Nephron (organoid): ENCODE measurements at regions not wholly inside any gene's neighbourhood (a gene's known extent, or its start where the extent isn't known, plus 50 kb on each side); places are given as distances from the start of the nearest gene placed in this dataset.
"Not testable (repeated sequence)": the region's sequence is repeated elsewhere in the genome, so short reads cannot be mapped to it uniquely, and the experiment has no call there.

Experiments
- H3K27ac Mint-ChIP-seq, 3 experiments: 2 replicates each; pipeline ENCODE4 v1.8.0; 2020; ENCODE audit warnings: mixed read lengths in 3 of 3, mild to moderate bottlenecking in 2 of 3, moderate library complexity in 1 of 3
- H3K27me3 Mint-ChIP-seq: 2 replicates; pipeline ENCODE4 v1.8.0; 2021; ENCODE audit warnings: low read depth, mild to moderate bottlenecking, moderate library complexity, mixed read lengths
- H3K36me3 Mint-ChIP-seq: 2 replicates; pipeline ENCODE4 v1.8.0; 2020; ENCODE audit warnings: low read depth, mixed read lengths
- H3K4me1 Mint-ChIP-seq: 2 replicates; pipeline ENCODE4 v1.8.0; 2020; ENCODE audit warnings: mixed read lengths
- H3K4me3 Mint-ChIP-seq, 3 experiments: 2 replicates each; pipeline ENCODE4 v1.8.0; 2020; ENCODE audit warnings: mild to moderate bottlenecking in 3 of 3, mixed read lengths in 3 of 3, moderate library complexity in 2 of 3
- H3K9me3 Mint-ChIP-seq: 2 replicates; pipeline ENCODE4 v1.8.0; 2020; ENCODE audit warnings: mixed read lengths

DNA sequence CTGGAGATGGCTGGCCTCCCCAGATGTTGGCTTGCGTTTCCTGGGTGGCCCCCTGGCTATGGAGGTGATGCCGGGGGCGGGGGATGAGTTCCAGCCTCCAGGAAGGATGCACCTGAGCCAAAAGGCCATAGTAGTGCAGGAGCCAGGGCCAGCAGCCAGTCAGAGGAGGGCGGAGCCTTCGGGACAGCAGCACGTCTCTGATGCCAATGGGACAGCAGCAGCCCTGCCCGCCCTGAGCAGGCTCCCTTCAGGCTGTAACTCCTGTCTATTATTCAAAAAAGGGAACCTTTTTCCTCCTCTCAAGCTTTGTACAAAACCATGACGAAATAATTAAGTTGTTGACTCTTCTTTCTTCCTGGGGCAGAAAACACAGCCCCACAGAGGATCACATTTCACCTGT is 189.7 kb downstream of the BCL2L11 start:
- H3K27me3 Mint-ChIP-seq, H3K4me3 Mint-ChIP-seq, H3K36me3 Mint-ChIP-seq, H3K4me1 Mint-ChIP-seq, H3K9me3 Mint-ChIP-seq, H3K27ac Mint-ChIP-seq: not testable (repeated sequence)

DNA sequence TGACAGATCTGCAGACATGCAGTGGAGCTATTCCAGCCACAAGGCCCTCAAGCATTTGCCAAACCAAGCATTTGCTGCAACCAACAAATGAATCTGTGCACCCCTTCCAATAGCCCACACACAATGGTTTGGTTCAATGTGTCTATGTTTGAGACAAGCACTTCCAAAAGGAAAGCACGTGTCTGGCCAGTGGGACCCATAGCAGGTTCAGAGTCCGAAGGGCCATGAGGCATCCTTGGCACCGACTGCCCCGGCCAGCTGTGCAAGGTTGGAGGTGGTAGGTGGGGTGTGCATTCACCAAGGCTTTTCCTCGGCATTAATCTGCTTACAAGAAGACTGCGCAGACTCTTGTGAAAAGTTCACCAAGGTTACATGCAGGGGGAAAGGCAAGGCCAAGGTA is 190.9 kb downstream of the BCL2L11 start:
- H3K27me3 Mint-ChIP-seq, H3K9me3 Mint-ChIP-seq, H3K4me3 Mint-ChIP-seq, H3K36me3 Mint-ChIP-seq, H3K27ac Mint-ChIP-seq, H3K4me1 Mint-ChIP-seq: not testable (repeated sequence)

- H3K4me1 Mint-ChIP-seq, H3K36me3 Mint-ChIP-seq, H3K27me3 Mint-ChIP-seq, H3K4me3 Mint-ChIP-seq, H3K27ac Mint-ChIP-seq, H3K9me3 Mint-ChIP-seq: not testable (repeated sequence)
Measured at GRCh38 chr2:111312897-111313607, 192.3 kb downstream of the BCL2L11 start.

GRCh38 chr2:111313711-111314110 is 193.0 kb downstream of the BCL2L11 start:
- not testable (repeated sequence) for H3K27ac Mint-ChIP-seq

DNA sequence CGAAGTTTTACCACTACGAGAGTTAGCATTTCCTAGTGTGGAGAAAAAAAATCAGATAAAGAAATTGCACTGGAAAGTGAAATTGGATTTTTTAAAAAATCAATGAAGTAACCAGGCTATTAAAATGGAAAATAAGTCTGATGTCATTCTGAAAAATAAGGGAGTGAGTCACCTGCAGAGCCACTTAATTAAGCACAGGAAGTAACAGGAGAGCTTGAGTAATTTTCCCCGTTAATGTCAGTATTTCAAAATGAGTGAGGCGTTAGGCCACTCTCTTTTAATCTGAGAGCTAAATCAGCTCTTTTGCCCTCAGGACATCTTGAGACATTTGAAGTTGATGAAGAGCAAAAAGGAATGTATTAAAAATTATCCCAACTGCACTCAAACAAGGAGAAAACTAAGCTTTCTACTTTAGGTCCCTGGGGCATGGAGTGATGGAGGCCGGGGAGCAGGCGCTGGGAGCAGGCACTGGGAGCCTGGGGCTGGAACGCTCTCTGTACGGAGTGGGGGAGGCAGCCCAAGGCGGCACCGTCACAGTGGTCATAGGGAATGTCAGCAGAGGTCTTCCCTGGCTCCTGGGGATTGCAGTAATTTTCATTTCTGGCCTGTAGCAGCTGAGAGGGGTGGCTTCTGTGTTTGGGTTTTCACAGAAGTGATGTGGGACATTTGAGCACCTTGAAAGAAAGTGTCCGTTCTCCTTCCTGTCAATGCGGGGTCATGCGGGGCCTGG is 194.6 kb downstream of the BCL2L11 start:
- H3K27me3 Mint-ChIP-seq, H3K4me3 Mint-ChIP-seq, H3K27ac Mint-ChIP-seq, H3K36me3 Mint-ChIP-seq, H3K9me3 Mint-ChIP-seq, H3K4me1 Mint-ChIP-seq: not testable (repeated sequence)

More at GRCh38 chr2:111313711-111314110, 193.0 kb downstream of the BCL2L11 start:
- H3K27me3 Mint-ChIP-seq, H3K4me1 Mint-ChIP-seq, H3K4me3 Mint-ChIP-seq, H3K9me3 Mint-ChIP-seq, H3K36me3 Mint-ChIP-seq: not testable (repeated sequence)

DNA sequence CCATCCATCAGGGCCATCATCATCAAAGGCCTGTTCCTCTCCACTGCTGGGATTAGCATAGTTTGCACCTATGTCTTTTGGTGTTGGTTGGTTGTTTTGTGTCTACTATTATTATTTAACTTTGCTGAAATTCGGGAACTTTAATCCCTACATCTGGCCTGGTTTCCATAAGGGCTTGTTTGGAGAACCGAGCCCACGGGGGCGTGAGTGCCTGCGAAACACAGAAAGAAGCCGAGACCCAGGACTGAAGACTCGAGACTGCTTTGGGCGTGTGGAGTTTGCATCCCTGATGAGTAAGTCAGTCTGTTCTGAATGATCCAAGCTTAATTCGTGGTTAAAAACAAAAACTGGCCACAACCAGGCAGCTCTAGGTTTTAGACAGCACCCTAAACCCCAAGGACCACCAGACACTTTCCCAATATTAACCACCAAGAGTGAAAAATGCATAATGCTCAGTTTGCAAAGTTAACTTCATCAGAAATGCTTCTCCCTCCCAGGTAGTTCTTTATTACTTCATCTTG is 195.6 kb downstream of the BCL2L11 start:
- H3K27me3 Mint-ChIP-seq, H3K4me1 Mint-ChIP-seq, H3K9me3 Mint-ChIP-seq, H3K36me3 Mint-ChIP-seq, H3K27ac Mint-ChIP-seq, H3K4me3 Mint-ChIP-seq: not testable (repeated sequence)

DNA sequence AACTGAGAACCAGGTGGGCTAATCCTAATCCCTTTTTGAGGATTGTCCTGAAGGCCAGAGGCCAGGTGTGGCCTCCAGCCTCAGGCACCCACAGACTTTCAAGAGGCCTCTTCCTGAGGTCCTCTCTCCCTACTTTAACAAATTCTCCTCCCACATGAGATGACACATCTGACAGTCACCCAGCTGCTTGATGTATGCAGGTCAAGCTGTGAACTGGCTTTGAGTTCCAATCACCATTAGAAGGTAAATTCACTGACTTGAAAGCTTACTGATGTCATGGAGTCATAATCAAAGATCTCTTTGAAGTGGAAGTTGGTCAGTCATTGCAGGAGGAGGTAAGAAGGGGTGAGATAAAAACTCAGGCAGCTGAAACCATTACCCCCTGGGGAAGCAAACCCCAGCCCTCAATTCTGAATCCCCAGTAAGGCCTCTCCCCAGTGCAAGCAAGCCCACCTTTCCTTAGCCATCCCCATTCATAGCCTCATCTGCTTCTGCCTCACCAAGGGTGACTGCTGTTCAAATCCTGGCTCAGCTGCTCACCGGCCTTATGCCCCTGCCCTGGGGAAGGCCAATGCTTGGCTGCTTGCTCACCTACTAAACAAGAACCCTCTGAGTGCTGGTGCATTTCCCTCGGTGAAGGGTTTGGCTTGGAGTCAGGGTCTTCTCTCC is 196.3 kb downstream of the BCL2L11 start:
- not testable (repeated sequence) for H3K36me3 Mint-ChIP-seq, H3K27ac Mint-ChIP-seq, H3K4me3 Mint-ChIP-seq, H3K9me3 Mint-ChIP-seq, H3K4me1 Mint-ChIP-seq, H3K27me3 Mint-ChIP-seq

DNA sequence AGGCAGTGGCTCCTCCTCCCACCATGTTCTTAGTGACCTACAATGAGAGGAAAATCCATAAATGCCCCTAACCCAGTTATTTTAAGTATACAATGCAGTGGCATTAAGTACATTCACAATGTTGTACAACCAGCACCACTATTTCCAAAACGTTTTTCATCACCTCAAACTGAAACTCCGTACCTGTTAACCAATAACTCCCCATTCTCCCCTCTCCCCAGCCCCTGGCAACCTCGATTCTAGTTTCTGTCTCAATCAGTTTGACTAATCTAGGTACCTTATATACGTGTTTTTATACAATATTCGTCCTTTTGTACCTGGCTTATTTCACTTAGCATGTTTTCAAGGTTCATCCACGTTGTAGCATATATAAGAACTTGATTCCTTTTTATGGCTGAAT is 198.8 kb downstream of the BCL2L11 start:
- H3K4me3 Mint-ChIP-seq, H3K27me3 Mint-ChIP-seq, H3K36me3 Mint-ChIP-seq, H3K4me1 Mint-ChIP-seq, H3K27ac Mint-ChIP-seq, H3K9me3 Mint-ChIP-seq: not testable (repeated sequence)

DNA sequence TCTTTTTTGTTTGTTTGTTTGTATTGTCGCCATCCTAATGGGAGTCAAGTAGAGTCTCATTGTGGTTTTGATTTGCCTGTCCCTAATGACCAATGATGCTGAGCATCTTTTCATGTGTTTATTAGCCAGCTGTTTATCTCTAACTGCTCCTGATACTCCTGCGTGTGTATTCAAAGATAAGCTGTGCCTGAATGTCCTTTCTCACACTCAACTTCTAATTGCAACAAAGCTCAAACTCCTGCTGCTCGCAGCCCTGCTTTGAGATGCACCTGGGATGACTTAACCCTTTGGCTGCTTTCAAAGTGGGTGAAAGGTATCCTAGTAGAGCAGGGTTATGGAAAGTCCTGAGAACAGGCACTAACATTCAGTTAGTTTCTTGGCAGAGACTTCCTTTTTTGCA is 199.6 kb downstream of the BCL2L11 start:
- H3K36me3 Mint-ChIP-seq, H3K27ac Mint-ChIP-seq, H3K4me1 Mint-ChIP-seq, H3K27me3 Mint-ChIP-seq, H3K9me3 Mint-ChIP-seq, H3K4me3 Mint-ChIP-seq: not testable (repeated sequence)

GRCh38 chr2:111320965-111321364 is 200.3 kb downstream of the BCL2L11 start:
- H3K4me1 Mint-ChIP-seq, H3K27me3 Mint-ChIP-seq, H3K4me3 Mint-ChIP-seq, H3K27ac Mint-ChIP-seq, H3K9me3 Mint-ChIP-seq, H3K36me3 Mint-ChIP-seq: not testable (repeated sequence)

GRCh38 chr2:111323384-111323783 is 202.7 kb downstream of the BCL2L11 start:
- H3K36me3 Mint-ChIP-seq, H3K27ac Mint-ChIP-seq, H3K4me1 Mint-ChIP-seq, H3K27me3 Mint-ChIP-seq, H3K9me3 Mint-ChIP-seq, H3K4me3 Mint-ChIP-seq: not testable (repeated sequence)

DNA sequence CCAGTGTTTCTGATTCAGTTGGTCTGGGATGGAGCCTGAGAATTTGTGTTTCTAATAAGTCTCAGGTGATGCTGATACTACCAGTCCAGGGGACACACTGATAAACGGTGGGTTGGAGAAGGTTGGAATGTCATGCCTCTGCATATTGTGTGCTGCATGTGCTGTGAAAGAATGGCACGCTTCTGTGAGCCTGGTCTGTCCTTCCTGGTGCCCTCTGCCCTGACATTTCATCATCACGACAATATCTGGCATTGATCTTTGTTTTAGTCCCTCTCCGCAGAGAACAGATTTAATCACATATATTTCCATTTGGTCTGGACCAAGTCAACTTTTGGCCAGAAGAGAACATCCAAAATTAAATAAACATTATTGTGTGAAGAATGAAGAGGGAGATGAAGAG is 207.0 kb downstream of the BCL2L11 start:
- H3K27me3 Mint-ChIP-seq, H3K4me3 Mint-ChIP-seq, H3K27ac Mint-ChIP-seq, H3K4me1 Mint-ChIP-seq, H3K9me3 Mint-ChIP-seq, H3K36me3 Mint-ChIP-seq: not testable (repeated sequence)

GRCh38 chr2:111329309-111329708 is 208.6 kb downstream of the BCL2L11 start:
- H3K4me1 Mint-ChIP-seq, H3K9me3 Mint-ChIP-seq, H3K4me3 Mint-ChIP-seq, H3K27ac Mint-ChIP-seq, H3K36me3 Mint-ChIP-seq, H3K27me3 Mint-ChIP-seq: not testable (repeated sequence)

DNA sequence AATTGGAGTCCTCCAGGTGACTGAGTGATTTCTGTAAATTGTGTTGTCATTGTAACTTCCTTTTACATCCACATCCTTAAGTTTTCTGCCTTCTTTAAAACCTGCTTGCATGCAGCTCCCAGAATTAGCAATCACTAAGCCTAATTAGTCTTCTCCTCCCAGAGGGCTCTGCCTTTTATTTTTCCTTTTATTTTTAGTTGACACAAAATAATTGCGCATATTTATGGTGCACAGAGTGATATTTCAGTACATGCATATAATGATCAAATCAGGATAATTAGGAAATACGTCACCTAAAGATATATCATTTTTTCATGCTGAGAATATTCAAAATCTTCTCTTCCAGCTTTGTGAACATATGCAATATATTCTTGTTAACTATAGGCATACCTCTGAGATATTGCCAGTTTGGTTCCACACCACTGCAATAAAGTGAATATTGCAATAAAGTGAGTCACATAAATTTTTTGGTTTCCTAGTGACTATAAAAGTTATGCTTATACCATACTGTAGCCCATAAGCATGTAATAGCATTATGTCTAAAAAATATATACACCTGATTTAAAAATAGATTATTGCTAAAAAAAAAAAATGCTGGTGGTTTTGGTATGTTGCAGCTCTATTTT is 210.5 kb downstream of the BCL2L11 start:
- not testable (repeated sequence) for H3K27ac Mint-ChIP-seq, H3K36me3 Mint-ChIP-seq, H3K9me3 Mint-ChIP-seq, H3K27me3 Mint-ChIP-seq, H3K4me3 Mint-ChIP-seq, H3K4me1 Mint-ChIP-seq
